NOMO-1 treated with dmso at 0.1 percent for 144 hours (cell line): ENCODE measurements at regions not wholly inside any gene's neighbourhood (a gene's known extent, or its start where the extent isn't known, plus 50 kb on each side); places are given as distances from the start of the nearest gene placed in this dataset.
"Not testable (repeated sequence)": the region's sequence is repeated elsewhere in the genome, so short reads cannot be mapped to it uniquely, and the experiment has no call there.

Experiments
- DNase-seq: peaks from one replicate; lab custom pipeline; 2025; ENCODE audit not compliant: unreplicated experiment; lab: John Stamatoyannopoulos, UW

DNA sequence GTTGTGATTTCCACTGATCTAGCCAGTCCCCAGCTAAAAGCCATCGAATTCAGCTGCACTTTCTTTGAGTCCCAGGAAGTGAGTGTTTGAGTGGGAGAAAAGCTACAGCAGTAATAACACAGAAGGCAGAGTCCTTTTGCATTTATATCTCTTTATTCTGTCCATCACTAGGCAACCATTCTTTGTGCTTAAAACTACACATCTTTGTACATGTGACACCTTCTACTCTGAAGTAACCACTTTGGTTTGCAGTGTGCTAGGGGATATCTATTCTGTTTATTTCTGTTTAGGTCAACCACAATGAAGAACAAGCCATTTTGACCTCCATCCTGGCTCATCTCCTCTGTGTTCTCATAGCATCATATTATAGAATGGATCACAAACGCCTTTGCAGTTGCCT, 226.0 kb upstream of the SERP2 start:
- no peak for DNase-seq

- no peak for DNase-seq
Measured at GRCh38 chr13:44148159-44148914, 225.3 kb upstream of the SERP2 start.

- not testable (repeated sequence) for DNase-seq
Measured at GRCh38 chr13:44149231-44149630, 224.4 kb upstream of the SERP2 start.

GRCh38 chr13:44149821-44150220, 223.8 kb upstream of the SERP2 start:
- no peak for DNase-seq

- DNase-seq = no peak
Measured at GRCh38 chr13:44151474-44151873, 222.2 kb upstream of the SERP2 start.

- no peak for DNase-seq
Measured at GRCh38 chr13:44153496-44153895, 220.1 kb upstream of the SERP2 start.

DNA sequence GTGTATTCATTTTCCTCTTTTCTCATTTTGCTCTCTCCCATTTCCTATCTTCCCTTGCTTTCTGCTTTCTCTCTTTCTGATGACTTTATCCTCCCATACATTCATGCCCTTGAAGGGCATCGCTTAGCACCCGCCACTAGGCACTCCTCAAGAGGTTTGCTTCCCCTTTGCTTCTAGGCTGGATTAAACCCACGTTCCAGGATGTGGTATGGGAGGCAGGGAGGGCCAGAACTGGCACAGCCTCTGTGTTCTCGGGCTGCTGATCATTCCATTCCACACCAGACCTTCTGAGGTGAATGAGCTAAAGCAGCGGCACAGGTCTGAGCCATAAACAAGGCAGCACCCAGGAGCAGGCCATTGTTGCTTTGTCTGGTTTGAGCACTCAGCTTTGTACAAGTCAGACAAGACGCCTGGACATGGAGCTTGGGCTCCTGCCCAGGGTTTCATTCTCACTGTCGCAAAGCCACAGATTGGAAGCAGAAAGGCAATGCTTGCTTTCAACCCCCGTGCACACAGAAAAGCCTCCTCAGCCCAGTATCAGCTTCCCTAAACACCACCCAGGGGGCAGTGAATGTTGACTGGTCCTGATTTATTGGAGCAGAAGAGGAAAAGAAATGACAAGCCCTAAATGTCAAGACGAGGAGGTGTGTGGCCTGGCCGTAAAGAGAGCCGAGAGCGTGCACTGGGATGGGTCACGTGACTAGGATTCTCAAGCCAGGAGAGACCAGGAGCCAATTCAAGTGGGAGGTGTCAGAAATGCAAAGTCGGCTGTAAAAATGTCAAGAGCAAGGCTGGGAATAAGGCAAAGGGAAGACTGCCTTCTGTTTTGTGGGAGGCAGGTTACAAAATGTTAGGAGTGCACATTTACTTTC, 218.0 kb upstream of the SERP2 start:
- no peak for DNase-seq

GRCh38 chr13:44156294-44156658, 217.3 kb upstream of the SERP2 start:
- no peak for DNase-seq

DNA sequence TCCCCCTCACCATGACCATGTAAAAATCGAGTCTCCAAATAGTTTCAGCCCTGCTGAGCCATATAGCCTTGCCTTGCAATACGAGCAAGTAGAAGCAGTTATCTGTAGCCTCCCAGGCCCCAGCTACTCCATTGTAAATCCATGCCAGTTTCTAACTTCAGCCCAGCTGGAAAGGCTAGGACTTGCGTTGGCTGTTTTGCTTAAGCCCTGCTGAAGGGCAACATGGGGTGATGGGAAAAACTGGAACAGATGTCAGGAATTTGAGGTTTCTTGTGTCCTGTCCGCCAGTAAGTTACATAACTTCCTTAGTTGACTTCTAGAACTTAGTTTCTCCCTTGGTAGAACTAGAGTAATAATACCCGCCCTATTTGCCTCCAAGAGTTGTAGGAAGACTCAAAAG, 216.0 kb upstream of the SERP2 start:
- no peak for DNase-seq

DNA sequence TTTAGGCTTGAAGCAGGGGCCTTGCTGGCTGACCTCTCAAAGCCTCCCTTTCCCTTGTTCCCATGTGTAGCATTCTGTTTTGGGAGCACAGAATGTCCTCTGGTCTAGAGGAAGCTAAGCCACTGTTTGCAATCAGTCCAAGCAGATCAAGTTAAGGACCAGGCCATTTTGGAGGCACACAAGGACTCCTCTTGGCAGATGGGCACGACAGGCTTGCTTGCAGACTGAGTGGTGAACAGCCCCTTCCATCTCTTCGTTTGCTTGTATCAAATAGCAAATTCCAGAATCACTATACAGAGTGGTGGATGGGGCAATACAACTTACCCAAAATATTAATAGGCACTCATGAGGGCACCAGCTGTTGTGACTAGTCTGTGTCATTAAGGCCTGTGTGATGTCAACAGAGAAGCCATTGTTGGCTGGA, 215.5 kb upstream of the SERP2 start:
- no peak for DNase-seq

- no peak for DNase-seq
Measured at GRCh38 chr13:44158881-44159632, 214.6 kb upstream of the SERP2 start.

DNA sequence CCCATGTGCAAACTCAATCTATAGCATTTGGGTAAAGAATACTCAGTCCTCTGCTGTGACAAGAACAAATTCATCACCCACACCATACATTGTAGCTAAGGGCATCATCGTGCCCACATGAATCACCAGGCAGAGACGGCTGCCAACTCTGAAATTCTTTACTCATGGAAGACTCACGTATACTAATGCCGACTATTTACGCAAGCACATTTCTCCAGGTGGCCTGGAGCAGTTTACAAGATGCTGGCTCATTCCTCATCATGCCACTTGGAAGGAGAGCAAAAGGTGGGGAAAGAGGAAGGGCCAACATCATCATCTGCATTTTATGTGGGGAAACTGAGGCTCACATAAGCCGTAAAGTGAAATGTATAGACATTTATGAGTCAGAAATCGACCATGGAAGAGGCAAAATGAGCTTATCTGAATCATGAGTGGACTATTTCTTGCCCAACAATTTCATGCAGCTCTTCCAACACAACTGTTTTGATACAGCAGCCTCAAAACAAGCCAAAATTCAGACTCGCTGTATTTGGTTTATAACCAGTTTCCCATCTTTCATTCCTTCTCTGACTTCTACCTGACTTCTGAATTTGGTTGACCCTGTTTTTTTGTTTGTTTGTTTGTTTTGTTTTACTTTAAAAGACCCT, 213.9 kb upstream of the SERP2 start:
- no peak for DNase-seq

DNA sequence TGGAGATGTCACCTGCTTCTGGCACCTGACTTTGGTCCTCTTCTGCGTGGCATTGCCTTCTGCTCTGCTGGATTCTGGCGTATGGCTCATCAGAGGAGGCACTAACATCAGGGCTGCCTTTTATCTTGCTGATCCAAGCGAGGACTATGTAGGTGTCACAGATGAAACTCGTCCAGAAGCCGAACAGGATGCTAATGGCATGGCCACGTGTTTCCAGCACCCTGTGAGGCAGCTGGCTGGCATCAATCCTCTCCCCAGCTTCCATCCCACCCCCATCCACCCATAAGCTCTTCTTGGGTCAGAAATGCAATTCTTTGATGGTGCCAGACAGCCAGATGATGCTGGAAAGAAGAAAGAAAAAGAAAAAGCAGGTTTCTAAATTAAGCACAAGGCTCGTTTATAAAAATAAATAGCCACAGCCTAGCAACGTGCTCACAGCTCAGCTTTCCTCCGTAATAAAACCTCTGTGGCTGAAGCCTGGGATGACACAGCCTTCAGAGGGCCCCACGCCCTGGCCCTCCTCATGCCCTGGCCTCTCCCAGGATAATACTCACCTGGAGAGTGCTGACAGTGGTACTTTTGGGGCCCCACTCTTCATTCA, 212.9 kb upstream of the SERP2 start:
- DNase-seq = no peak

DNA sequence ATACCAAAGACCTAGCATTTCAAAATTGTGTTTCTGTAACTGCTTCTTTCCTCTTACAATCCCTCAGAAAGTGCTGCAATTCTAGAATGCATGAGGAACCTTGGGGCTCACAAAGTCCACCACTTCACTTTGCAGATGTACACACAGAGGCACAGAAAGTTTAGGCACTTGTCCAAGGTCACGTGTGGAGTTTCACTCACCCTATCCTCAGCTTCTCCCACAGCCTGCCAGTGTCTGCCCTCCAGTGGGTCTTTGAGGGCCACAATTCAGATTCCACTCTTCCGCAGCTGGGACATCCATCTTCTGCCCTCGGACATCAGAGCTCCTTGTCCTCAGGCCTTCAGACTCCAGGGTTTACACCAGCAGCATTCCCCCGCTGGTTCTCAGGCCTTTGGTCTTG, 210.5 kb upstream of the SERP2 start:
- no peak for DNase-seq

DNA sequence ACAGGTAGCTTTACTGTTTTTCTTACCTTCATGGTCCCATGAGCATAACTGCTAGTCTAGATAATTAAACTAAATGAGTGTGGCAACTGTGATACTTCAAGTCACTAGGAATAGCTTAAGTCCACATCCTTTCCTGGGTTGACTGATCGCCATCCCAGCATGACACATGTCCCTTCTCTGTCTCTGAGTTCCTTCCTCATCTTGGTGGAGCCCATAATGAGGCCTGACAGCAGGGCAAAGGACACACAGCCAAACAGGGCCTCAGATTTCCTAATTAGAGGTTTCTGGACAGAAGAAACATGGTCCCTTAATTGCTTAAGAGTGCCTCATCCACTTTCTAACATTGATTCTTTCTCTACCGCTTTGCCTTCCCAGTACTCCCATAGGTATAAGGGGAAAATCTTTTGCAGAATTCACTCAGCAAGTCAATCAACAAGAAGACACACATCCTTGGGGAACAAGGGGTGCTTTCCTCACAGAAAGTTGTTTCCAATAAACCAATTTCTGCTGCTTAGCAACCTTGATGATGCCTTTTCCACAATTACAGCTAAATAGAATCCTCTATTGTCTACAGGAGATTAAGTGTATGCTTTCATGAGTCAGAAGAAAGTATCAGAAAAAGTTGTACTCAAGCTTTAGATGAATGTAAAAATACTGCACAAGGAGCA, 208.3 kb upstream of the SERP2 start:
- no peak for DNase-seq

DNA sequence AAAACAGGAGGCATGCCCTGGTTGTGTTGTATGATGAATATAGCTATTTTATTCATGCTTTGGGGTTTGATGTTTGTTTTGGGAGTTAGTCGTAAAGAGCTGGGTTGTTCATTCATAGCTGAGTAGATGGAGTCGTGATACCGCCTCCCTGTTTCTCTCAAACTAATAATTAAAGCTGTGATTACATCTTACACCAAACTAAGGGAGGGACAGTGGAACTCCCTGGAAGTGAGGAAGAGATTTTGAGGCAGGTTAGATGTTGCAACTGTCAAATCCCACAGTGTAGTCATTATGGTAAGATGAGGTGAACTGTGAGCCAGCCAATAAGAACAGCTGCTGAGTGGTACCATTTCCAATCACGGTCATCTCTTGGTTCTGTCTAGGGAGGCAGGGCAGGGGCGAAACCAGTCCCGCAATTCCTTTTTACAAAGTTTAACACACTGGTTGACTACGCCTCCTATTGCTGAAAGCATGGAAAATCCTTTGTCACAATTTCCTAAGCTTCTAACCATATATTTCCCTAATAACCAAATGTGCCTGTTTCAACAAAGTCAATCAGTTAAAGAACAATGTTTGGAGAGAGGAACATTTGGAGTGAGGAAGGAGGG, 207.6 kb upstream of the SERP2 start:
- no peak for DNase-seq

GRCh38 chr13:44169018-44169911, 204.4 kb upstream of the SERP2 start:
- DNase-seq = no peak

GRCh38 chr13:44170731-44171130, 202.9 kb upstream of the SERP2 start:
- DNase-seq = no peak

DNA sequence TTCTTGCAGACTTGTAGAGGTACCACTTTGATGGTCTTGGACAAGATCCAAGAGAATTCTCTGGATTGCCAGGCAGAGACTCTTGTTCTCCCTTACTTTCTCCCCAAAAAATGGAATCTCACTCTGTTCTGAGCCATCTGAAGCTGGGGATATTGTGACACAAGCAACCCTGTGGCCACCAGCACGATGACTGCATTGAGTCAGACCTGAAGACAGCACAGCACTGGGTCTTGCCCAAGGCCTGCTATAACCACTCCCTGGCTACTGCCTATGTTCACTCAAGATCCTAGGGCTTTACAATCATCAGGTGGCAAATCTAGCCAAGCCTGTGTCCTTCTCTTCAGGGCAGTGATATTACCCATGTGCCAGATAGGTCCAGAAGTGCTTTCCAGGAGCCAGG, 202.5 kb upstream of the SERP2 start:
- DNase-seq = no peak
